T-helper 1 cell treated with Interleukin-12 subunit alpha and Interleukin-12 subunit beta and Interleukin-4 antibody, amounts not matched to agents 30 μg/mL and 1 μg/mL, for 36 hours (primary cell): ENCODE measurements at regions not wholly inside any gene's neighbourhood (a gene's known extent, or its start where the extent isn't known, plus 50 kb on each side); places are given as distances from the start of the nearest gene placed in this dataset.

ENCODE experiments used
- H3K27ac Mint-ChIP-seq: one replicate; pipeline ENCODE4 v1.8.0; 2021; ENCODE audit warnings: mild to moderate bottlenecking, mixed read lengths
- H3K27me3 Mint-ChIP-seq: one replicate; pipeline ENCODE4 v1.8.0; 2021; ENCODE audit warnings: low read depth, mixed read lengths
- H3K36me3 Mint-ChIP-seq: one replicate; pipeline ENCODE4 v1.8.0; 2021; ENCODE audit warnings: low read depth, mixed read lengths
- H3K4me1 Mint-ChIP-seq: one replicate; pipeline ENCODE4 v1.8.0; 2021; ENCODE audit warnings: low read depth, mixed read lengths
- H3K4me3 Mint-ChIP-seq: one replicate; pipeline ENCODE4 v1.8.0; 2021; ENCODE audit warnings: mild to moderate bottlenecking, moderate library complexity, mixed read lengths
- H3K9me3 Mint-ChIP-seq: one replicate; pipeline ENCODE4 v1.8.0; 2021; ENCODE audit warnings: mixed read lengths

GRCh38 chr4:182179751-182180150 is 63.5 kb upstream of the TENM3 start:
- H3K9me3 Mint-ChIP-seq, result no peaks in the 10 kb centered on the region

DNA sequence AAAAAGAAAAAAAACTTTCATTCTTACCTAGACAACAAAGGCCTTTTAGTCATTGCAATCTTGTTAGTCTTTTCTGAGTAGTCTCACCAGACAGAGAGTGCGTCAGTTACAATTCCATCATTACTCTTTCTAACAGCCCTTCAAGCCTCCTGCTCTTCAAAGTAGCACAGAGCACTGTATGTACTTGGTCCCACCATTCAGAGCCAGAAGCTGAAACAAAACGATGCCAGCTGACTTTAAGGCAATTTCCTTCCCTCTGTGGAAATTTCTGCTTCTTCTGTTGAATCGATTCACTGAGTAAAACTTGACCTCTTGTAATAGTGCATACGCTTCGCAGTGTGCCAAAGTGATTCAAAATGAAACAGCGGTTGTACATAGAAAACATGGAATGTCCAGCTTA is 57.7 kb upstream of the TENM3 start:
- Mint-ChIP-seq H3K4me3 (no peak overlapping the region), H3K9me3 (no peaks in the 10 kb centered on the region), H3K27me3 (no peaks in the 10 kb centered on the region), H3K36me3 (no peaks in the 10 kb centered on the region), H3K27ac (no peak overlapping the region), H3K4me1 (no peaks in the 10 kb centered on the region)

More at GRCh38 chr4:182179751-182180150, 63.5 kb upstream of the TENM3 start:
- Mint-ChIP-seq H3K36me3 (no peaks in the 10 kb centered on the region), H3K27ac (no peak overlapping the region), H3K4me3 (no peak overlapping the region), H3K27me3 (no peaks in the 10 kb centered on the region), H3K4me1 (no peaks in the 10 kb centered on the region)

GRCh38 chr4:182187674-182188073 is 55.5 kb upstream of the TENM3 start:
- no peaks in the 10 kb centered on the region for H3K9me3 Mint-ChIP-seq
- H3K27ac Mint-ChIP-seq, result no peak overlapping the region
- H3K4me1 Mint-ChIP-seq, result no peaks in the 10 kb centered on the region

GRCh38 chr4:182188622-182189021 is 54.6 kb upstream of the TENM3 start:
- H3K36me3 Mint-ChIP-seq, result no peaks in the 10 kb centered on the region
- no peaks in the 10 kb centered on the region for H3K4me1 Mint-ChIP-seq
- H3K27ac Mint-ChIP-seq, result no peak overlapping the region
- H3K27me3 Mint-ChIP-seq, result no peaks in the 10 kb centered on the region
- no peak overlapping the region for H3K4me3 Mint-ChIP-seq
- no peaks in the 10 kb centered on the region for H3K9me3 Mint-ChIP-seq

More at GRCh38 chr4:182187674-182188073, 55.5 kb upstream of the TENM3 start:
- H3K36me3 Mint-ChIP-seq, result no peaks in the 10 kb centered on the region
- no peak overlapping the region for H3K4me3 Mint-ChIP-seq
- H3K27me3 Mint-ChIP-seq, result no peaks in the 10 kb centered on the region

DNA sequence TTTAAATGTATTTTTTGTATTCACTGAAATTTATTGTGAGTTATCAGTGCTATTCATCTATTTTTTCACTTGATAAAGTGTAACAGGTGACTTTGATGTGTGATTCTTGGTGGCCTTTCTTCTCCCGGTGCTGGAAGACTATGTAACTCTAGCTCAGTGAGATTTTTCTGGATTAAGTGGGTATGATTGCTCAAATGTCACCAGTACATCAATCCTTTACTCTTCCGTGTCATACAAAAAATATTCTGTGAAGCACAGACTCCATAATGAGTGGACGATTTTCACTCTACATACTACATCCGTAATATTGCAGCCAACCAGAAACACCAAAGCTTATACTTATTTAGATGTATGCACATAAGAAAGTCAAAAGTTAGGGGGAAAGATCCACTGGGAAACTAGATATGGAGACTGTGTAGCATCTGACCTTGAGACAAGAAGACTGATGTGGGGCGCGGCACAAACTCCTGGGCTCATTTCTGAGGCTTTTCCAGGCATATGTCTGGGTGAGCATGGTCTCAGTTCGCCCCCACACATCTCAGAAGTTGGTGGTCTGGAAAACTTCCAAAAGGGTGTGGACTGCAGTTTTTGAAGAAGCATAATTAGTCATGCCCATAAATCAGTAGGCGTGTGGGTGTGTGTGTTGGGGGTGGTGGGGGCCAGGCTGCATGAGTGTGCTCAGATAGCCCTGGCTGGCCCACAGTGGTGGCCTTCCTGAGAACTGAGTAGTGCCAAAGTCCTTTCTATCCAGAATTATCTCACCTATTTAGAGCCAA is 53.9 kb upstream of the TENM3 start:
- H3K4me3 Mint-ChIP-seq, result no peak overlapping the region
- H3K27ac Mint-ChIP-seq, result no peak overlapping the region
- no peaks in the 10 kb centered on the region for H3K4me1 Mint-ChIP-seq
- H3K27me3 Mint-ChIP-seq, result no peaks in the 10 kb centered on the region
- H3K9me3 Mint-ChIP-seq, result no peaks in the 10 kb centered on the region
- no peaks in the 10 kb centered on the region for H3K36me3 Mint-ChIP-seq

DNA sequence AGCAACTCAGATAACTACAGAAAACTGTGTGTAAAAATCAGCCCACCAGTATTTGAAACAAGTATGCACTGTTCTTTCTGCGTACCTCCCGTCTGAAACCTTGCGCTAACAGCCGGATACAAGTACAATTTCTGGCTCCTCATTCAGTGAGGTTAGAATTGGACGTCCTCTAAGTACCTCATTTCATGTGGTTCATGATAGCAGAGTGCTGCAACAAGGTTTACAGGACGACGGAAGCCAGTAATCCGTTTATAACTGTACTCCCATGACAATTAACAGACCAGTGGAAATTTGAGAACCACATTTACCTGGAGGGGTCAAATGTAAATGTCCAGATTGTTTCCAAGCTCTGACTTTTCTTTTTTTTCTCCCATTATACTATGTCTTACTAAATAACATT is 52.9 kb upstream of the TENM3 start:
- H3K4me3 Mint-ChIP-seq, result no peak overlapping the region
- H3K36me3 Mint-ChIP-seq, result no peaks in the 10 kb centered on the region
- no peaks in the 10 kb centered on the region for H3K9me3 Mint-ChIP-seq
- no peaks in the 10 kb centered on the region for H3K27me3 Mint-ChIP-seq
- no peak overlapping the region for H3K27ac Mint-ChIP-seq
- H3K4me1 Mint-ChIP-seq, result no peaks in the 10 kb centered on the region

GRCh38 chr4:182192511-182193181 is 50.6 kb upstream of the TENM3 start:
- no peaks in the 10 kb centered on the region for H3K27me3 Mint-ChIP-seq
- H3K36me3 Mint-ChIP-seq, result no peaks in the 10 kb centered on the region
- H3K4me3 Mint-ChIP-seq, result no peak overlapping the region
- no peaks in the 10 kb centered on the region for H3K9me3 Mint-ChIP-seq
- no peak overlapping the region for H3K27ac Mint-ChIP-seq
- no peaks in the 10 kb centered on the region for H3K4me1 Mint-ChIP-seq

GRCh38 chr4:182193311-182193710 is 49.9 kb upstream of the TENM3 start:
- Mint-ChIP-seq H3K4me1 (no peaks in the 10 kb centered on the region), H3K9me3 (no peaks in the 10 kb centered on the region), H3K27ac (no peak overlapping the region), H3K27me3 (no peaks in the 10 kb centered on the region), H3K4me3 (no peak overlapping the region), H3K36me3 (no peaks in the 10 kb centered on the region)
